HG02981 (cell line): ENCODE measurements at regions not wholly inside any gene's neighbourhood (a gene's known extent, or its start where the extent isn't known, plus 50 kb on each side); places are given as distances from the start of the nearest gene placed in this dataset.

Source experiments
- ATAC-seq: cut with Tn5 transposase; IDR thresholded peaks from one replicate; pipeline ENCODE4 v1.9.1; 2021; ENCODE audit warnings: mild to moderate bottlenecking, moderate library complexity; ENCODE audit not compliant: unreplicated experiment

GRCh38 chr13:94968757-94969086, 256.4 kb upstream of the SOX21 start:
- ATAC-seq: no peak

GRCh38 chr13:94968040-94968756, 255.9 kb upstream of the SOX21 start:
- no peak for ATAC-seq

DNA sequence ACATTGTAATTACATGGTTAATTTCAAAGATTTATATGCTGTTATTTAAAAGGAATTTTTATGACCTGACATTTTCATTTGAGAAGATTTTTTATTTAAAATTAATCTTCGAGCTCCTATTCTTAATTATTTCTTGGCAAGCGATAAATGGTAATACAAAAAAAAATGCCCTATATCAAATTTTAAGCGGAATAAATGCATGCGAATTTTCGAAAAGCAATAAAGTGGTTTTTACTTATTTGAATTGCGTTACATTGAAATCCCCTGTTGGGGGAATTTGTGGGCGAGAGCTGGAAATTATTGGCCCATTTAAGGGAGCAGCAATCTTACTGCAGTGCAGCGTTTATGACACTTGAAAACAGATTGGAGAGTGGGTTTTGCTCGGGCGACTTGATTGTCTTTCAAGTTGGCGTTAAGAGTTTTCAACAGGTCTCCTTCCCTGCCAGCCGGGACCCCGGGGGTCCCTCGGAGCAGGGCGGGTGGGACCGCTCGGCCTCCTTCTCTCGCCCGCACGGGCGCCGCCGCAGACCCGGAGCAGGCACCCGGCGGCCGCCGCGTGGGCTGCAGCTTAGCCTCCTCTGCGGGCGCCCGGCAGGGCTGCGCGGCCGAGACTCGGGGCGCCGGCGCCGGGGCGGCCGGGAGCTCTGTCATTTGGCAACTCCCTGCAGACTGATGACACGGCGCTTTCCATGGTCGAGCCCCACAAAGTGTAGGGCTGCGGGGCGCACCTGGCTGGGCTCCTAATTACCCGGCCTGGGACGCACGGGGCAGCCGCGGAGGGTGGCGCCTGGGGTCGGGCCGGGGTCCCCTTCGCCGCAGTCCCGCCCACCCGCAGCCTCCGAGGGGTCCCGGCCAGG, 255.1 kb upstream of the SOX21 start:
- no peak for ATAC-seq

DNA sequence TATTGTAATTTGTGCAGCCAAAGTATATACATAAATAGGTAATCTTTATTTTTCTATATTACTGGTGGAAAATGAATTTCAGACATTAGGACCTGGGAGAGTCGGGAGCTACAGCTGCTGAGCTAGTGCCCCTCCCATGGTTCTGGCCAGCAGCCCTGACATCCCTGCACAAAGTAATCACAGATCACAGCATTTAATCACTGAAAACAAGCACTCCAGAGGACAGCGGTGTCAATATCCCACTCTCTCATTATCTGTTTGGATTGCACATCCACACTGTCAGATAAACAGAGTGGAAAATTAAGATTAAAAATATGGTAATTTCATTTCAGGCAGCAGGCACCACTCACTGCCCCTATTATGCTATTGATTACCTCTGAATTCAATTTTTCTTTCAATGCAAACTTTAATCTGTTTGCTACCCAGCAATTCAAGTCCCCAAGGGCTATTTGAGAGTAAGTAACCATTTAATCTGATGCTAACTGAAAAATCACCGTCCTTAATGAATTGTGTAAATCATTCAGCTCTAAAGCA, 254.1 kb upstream of the SOX21 start:
- ATAC-seq: no peak

- no peak for ATAC-seq
Measured at GRCh38 chr13:94959626-94960025, 247.3 kb upstream of the SOX21 start.

DNA sequence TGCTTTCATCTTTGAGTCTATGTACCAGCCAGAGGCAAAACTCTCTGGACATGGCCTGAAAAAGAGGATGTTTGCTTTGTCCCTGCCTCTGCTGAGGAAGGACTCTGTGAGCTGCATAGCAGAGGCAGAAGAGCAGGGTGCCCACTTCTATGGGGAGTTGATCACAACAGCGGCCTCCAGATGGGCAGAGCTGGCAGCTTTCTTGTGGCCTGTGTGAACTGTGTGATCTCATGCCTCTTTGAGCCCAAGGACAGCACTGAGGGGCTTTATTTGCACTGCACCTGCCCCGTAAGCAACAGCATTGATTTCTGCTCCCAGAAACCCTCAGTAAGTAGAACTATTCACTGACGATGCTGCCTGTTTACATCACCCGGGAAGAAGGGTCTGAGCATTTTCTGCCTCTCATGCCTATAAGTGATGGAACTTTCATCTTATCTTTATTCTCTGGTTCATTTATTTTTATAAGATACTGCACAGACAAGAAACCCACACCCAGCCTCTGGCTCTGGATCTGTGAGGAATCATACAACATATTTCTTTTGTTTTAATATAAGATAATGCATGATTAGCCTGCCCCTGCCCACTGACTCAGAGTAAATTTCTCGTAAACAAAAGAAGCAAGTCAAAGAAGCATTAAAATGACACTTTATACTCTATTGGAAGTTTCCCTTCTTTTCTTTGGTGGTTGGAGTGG, 244.2 kb upstream of the SOX21 start:
- ATAC-seq: no peak

GRCh38 chr13:94952787-94953186, 240.4 kb upstream of the SOX21 start:
- no peak for ATAC-seq

DNA sequence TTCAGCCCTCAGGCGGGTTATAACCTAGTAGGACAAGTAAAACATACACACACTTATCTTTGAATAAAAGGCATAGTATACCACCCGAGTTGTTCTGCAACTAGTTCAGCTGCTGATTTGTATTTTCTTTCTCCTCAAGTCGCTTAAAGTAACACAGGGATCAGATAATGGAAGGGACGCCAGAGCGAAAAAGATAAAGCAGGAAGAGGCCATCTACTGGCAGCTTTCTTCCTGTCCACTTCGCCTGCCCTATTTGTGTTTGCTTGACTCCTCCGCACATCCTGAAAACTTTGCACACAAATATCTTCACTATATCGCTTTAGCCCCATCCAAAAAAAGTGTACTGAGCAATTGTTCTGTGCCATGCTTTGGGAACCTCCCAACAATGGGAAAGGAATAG, 238.0 kb upstream of the SOX21 start:
- ATAC-seq: no peak

DNA sequence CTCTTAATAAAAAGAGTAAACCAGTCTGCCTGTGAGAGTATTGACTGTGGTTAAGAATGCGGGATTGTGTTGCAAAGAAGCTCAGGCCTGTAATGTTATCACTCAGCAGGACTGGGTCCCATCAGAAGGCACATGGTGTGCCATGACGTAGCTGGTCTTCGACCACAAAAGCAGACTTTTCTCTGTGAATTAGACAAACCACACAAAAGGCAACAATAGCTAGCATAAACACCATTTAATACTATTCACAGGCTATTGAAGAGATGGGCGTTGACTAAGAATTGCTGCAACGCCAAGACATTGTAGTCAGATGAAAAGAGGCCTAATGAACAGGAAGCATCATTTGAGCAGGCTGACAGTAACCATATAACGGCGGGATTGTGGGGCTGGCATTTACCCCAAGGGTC, 235.6 kb upstream of the SOX21 start:
- ATAC-seq: no peak

- no peak for ATAC-seq
Measured at GRCh38 chr13:94947392-94947791, 235.0 kb upstream of the SOX21 start.

- no peak for ATAC-seq
Measured at GRCh38 chr13:94946039-94946438, 233.7 kb upstream of the SOX21 start.

DNA sequence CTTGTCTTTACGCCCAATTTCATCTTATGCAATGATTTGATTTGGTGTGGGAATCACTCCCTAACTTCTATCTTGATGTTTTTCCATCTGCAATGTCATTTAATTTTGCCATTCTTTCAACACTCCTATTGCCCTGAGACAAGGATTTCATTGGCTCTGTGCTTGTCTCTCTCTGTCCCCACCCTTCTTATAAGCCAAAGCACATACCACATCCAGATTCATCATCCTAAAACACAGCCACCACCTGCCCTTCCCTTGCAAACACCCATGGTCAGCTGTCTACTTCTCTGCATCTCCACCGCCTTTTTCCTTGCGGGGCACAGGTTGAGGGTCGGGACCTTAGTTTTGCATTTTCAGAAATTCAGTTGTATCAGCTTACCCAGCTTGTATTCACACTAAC, 225.8 kb upstream of the SOX21 start:
- ATAC-seq: no peak

- ATAC-seq: no peak
Measured at GRCh38 chr13:94936633-94937032, 224.3 kb upstream of the SOX21 start.

DNA sequence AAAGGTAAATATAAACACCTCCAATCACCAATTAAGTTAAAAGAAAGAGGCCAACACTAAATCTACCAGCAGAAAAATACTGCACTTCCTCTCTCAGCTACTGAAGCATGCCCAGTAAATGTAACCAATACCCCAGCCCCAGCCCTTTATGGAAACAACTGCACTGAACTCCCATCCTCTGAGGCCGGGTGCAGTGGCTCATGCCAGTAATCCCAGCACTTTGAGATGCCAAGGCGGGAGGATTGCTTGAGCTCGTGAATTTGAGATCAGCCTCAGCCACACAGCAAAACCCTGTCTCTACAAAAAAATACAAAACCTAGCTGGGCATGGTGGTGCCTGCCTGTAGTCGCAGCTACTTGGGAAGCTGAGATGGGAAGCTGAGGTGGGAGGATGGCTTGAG, 221.6 kb upstream of the SOX21 start:
- ATAC-seq: no peak

DNA sequence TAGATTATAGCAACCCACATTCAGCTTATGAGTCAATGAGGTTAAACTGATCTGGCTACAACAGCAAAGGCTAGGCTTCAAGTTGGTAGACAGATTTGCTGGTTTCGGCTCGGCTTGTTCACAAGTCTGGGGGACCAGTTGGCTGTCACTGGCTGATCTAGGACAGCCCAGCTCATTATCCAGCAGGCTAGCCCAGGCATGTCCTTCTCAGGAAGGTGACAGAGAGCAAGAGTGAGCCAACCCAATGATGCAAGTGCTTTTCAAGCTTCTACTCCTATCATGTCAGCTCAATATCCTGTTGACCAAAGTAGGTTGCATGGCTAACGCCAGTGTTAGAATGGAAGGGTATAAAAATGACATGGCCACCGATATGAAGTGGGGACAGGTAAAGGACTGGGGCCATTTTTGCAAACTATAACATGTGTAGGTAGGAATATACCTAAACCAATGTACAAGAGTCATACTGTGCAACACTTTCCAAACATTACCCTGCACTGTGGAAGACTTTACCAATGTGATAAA, 220.9 kb upstream of the SOX21 start:
- ATAC-seq: no peak

- ATAC-seq: no peak
Measured at GRCh38 chr13:94928127-94928775, 215.9 kb upstream of the SOX21 start.

- ATAC-seq: no peak
Measured at GRCh38 chr13:94925263-94925662, 212.9 kb upstream of the SOX21 start.

DNA sequence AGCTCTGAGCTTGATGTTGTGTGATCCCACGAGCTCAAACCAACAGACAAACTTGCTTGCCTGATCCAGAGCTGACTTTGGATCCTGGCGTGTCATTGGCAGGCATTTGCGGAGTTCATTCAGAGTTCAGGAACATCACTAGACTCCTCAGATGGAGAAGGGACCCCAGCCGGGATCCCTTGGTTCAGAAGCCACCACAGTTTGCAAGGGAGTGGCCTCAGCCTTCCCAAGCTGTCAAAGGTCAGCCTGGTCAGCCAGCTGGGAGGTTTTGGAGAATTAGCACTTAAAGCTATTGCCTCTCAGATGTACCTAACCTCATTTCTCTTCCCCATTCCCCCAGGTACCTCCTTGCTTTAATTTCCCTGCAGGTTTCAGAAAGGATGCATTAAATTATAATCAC, 208.8 kb upstream of the SOX21 start:
- ATAC-seq: no peak

GRCh38 chr13:94920578-94920977, 208.2 kb upstream of the SOX21 start:
- ATAC-seq: no peak

DNA sequence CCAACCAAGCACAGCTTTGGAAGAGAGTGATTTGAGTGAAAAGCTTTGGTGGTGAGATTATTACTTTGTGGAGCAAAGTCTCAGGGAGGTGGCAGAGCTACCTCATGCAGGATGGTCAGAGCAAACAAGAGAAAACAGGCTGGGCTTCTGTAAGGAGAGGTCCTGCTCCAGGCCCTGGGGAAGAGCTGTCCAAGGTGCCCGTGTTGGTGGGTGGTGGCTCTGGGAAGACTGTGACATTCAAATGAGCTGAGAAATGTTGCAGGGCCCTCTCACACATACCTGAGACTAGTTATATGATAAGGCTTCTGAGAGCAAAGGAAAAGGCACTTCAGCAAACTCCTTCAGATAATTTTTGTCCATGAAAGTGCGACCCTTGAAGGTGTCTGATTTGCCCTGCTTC, 205.5 kb upstream of the SOX21 start:
- no peak for ATAC-seq

- ATAC-seq: no peak
Measured at GRCh38 chr13:94914895-94915294, 202.6 kb upstream of the SOX21 start.
